NB4 (cell line): ENCODE measurements at regions not wholly inside any gene's neighbourhood (a gene's known extent, or its start where the extent isn't known, plus 50 kb on each side); places are given as distances from the start of the nearest gene placed in this dataset.

Source experiments
- CTCF ChIP-seq: IDR thresholded peaks from one replicate; pipeline ENCODE4 v1.5.1; 2012; ENCODE audit warnings: low read depth, low read length
- POLR2A ChIP-seq: IDR thresholded peaks from 2 replicates; pipeline ENCODE4 v1.6.1; 2011; ENCODE audit warnings: mild to moderate bottlenecking; ENCODE audit not compliant: insufficient read length; ENCODE audit errors: extremely low read depth

- TF ChIP-seq CTCF (no peak), POLR2A (no peak)
Observed at GRCh38 chr6:53744321-53744720, 50.5 kb upstream of the LRRC1 start.
